HG02678 (cell line): ENCODE measurements at regions not wholly inside any gene's neighbourhood (a gene's known extent, or its start where the extent isn't known, plus 50 kb on each side); places are given as distances from the start of the nearest gene placed in this dataset.
"Not testable (repeated sequence)": the region's sequence is repeated elsewhere in the genome, so short reads cannot be mapped to it uniquely, and the experiment has no call there.

Experiments used
- ATAC-seq: cut with Tn5 transposase; IDR thresholded peaks from one replicate; pipeline ENCODE4 v1.9.1; 2021; ENCODE audit warnings: mild to moderate bottlenecking, moderate library complexity; ENCODE audit not compliant: unreplicated experiment

DNA sequence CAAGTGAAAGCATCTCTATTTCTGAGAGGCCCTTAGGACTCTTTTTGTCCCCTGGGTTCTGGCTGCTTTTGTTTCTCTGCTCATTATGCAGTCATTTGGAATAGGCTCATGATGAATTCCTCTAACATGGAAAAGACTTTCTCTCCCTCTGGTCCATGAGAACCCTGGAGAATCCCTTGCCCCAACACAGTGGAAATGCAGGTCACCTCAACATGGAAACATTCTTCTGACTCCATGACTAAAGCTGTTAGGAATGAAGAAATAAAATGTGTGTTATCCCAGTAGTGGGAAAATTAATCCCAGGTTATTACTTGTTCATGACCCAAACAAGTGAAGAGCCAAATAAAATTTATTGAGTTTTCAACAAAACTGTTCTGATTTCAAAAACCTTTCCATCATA is 458.6 kb downstream of the EPM2A start:
- no peak for ATAC-seq

- ATAC-seq: no peak
Measured at GRCh38 chr6:145277358-145278086, 457.8 kb downstream of the EPM2A start.

DNA sequence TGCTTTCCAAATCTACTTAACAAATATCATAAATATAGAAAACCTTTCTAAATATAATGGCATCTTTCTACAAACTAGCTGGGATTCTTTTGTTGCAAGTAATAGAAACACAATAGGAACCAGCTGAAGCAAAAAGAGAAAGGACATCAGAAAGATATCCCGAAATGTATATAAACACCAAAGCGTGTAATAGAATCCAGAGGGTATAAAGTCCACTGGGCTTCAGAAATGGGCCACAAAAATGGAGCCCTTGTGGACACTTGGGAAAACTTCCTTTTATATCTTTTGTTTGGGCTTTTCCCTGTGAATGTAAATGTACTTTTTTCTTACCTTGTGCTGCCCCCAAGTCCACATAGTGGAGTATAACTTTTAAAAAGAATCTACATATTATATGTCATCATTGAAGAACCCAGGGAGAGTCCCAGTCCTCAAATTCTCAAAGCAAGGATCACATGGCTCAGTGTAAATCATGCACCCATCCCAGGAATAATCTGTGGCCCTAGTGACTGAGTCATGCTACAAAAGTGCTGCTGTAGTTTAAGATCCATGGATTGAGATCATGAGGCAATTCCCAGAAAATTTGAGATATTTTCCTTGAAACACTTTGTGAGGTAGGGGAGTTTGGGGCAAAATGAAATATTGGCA is 457.0 kb downstream of the EPM2A start:
- ATAC-seq: no peak

- ATAC-seq: no peak
Measured at GRCh38 chr6:145279551-145279950, 455.8 kb downstream of the EPM2A start.

GRCh38 chr6:145279993-145280392 is 455.3 kb downstream of the EPM2A start:
- no peak for ATAC-seq

- not testable (repeated sequence) for ATAC-seq
Measured at GRCh38 chr6:145283209-145283608, 452.1 kb downstream of the EPM2A start.

DNA sequence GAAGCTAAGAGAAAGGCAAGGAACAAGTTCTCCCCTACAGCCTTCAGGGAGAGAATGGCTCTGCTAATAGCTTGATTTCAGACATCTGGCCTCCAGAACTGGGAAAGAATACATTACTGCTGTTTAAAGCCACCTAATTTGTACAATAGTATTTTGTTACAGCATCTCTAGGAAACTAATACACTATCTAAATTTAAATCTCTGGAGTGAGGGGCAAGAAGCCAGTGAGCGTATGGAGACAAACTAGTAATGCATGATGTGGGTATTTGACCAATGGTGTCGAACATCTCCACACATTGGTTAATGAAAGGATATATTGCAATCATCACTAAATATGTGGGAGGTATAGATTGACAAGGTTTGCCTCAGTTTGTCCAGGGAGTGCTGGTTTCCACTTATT is 451.5 kb downstream of the EPM2A start:
- no peak for ATAC-seq

DNA sequence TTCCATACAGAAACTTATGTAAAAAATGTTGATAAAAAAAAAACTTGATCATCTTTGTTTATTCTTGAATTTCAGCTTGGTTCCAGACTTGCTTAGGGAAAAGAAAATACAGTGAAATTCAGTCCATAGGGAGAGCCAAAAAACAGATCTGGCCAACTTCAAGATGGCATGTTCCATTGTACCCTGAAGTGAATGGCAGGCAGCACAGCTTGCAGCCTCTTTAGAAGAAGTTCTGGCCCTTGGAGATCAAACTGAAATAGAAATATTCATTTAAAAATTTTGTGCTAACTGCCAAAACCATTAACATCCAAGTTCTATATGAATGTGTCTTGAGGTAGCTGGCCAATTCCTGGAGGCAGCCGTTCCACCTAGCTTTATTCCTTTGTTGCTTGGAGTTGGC is 448.4 kb downstream of the EPM2A start:
- no peak for ATAC-seq

DNA sequence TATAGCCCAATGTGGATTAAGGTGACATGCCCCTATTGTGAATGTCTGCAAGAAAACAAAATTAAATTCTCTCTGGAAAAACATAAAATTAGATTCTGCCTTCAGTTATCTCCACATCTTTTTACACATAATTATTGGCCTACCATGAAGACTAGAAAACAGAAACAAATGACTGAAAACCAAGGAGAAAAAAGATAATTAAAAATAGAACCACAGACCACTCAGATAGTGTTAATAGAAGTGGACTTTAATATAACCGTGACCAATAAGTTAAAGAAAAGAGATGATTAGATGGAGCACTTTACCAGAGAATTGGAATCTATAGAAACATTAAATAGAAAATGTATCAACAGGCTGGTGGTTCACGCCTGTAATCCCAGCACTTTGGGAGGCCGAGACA is 445.7 kb downstream of the EPM2A start:
- no peak for ATAC-seq

GRCh38 chr6:145290122-145290521 is 445.2 kb downstream of the EPM2A start:
- ATAC-seq: no peak

DNA sequence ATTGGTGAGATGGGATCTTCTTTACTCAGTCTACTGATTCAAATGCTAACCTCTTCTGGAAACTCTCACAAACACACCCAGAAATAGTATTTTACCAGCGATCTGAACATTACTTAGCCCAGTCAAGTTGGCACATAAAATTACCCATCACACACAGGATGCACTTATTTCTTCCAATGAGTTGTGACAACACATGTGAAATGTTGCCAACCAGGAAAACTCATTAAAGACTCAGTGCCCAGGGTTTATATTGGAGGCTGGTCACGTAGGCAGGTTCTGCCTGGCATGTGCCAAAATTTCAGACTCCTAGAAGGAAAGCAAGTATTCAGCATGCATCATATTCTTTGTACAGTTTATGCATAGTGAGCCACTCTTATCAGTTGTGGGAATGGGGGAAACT is 443.3 kb downstream of the EPM2A start:
- no peak for ATAC-seq

DNA sequence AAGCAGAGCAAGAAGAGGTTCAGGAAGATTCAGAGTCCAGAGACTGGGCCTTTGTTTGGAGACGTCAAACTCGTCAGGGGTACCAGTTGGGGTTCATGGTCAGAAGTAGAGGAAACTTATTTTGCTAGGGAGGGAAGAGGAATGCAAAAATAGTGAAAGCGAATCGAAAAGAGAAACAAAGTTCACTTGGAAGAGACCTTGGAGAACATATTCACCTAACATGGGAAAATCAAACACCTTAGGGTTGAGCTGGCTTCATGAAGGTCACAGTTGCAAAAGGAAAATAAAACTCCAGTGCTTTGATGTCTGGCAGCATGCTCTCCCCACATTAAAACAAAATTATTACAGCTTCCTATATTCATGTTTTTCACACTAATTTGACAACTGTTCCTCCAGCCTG is 440.4 kb downstream of the EPM2A start:
- no peak for ATAC-seq

DNA sequence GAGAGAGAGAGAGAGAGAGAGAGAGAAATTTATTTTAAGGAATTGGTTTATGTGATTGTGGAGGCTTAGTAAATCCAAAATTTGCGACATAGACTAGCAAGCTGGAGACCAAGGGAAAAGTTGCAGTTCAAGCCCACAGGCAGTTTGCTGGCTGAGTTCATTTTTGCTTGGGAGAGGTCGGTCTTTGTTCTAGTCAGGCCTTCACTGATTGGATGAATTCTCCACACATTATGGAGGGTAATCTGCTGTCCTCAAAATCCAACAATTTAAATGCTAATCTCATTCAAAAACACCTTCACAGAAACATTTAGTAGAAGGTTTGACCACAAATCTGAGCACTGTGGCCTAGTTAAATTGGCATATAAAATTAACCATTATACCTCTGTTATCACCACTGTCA is 439.6 kb downstream of the EPM2A start:
- ATAC-seq: no peak

- no peak for ATAC-seq
Measured at GRCh38 chr6:145305670-145306069, 429.6 kb downstream of the EPM2A start.

- ATAC-seq: no peak
Measured at GRCh38 chr6:145306489-145306888, 428.8 kb downstream of the EPM2A start.

GRCh38 chr6:145309842-145310535 is 425.3 kb downstream of the EPM2A start:
- no peak for ATAC-seq

- no peak for ATAC-seq
Measured at GRCh38 chr6:145312481-145312880, 422.8 kb downstream of the EPM2A start.

DNA sequence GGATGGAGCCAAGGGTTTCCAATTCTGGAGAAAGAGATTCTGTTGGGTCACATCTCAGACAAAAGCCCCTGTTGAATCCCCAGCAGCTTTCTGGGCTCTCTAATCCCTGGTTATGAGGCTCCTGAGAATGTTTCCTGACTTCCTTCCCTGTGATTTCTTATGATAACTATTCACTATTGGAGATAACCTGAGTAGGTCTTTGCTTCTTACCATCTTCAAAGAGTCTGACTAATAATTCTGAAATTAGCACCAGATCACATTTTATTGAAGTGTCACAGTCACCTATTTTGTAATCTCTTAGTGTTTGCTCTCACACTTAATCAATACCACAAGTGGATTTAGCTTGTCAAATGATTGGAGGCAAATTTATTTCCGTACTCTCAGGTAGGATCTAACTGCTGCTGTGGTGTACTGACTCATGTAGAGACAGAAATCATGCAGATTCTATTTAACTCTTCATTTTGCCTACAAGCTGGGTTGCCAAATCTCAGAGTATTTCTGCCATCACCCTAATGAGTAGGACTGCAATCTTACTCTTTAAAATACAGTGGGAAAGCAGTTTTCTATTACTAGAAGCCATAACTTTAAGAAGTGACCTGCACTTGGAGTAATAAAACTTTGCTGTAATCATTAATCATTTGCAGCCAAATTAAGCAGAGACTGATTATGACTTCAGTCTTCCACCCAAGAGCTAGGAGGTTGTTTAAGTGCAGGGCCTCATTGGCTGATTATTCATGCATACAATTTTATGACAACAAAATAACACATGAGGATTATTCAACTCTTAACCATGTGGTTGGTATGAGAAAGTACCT is 422.1 kb downstream of the EPM2A start:
- ATAC-seq: no peak

GRCh38 chr6:145315982-145316600 is 419.2 kb downstream of the EPM2A start:
- no peak for ATAC-seq

DNA sequence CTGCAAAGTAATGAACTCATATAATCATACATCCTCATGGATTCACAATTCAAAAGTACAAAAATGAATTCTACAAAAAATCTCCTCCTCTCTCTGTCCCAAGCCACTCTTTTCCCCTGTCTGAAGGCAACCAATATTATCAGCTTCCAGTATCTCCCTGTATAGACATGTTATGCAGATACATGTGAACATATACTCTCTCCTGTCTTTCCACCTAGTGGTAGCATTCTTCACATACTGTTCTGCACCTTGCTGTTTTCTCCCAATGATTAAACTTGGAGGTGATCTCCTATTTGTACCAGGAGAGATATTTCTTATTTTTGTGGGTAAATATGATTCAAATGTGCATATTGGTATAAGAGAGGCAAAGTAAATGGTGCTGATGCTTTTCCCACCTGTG is 416.4 kb downstream of the EPM2A start:
- ATAC-seq: no peak

DNA sequence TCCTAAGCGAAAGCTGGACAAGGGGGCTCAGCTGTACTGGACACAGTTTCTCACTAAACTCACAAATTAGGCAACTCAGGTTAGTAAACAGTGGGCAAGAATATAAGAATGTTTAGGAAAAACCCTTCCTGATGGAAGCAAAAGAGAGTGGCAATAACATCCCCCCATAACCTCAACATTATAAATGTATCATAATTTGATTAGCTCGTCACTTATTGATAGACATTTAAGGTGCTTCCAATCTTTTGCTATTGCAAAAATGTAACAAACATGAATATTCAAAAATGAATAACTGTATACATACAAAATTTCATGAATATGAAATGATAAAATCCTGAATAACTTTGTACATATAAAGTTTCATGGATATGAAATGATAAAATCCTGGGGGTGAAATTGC is 415.7 kb downstream of the EPM2A start:
- no peak for ATAC-seq
